ENCODE measurements at regions not wholly inside any gene's neighbourhood (a gene's known extent, or its start where the extent isn't known, plus 50 kb on each side); places are given as distances from the start of the nearest gene placed in this dataset.
A peak's percentile ranks its signal among the peaks of the same experiment; 100 is the strongest.

DNA sequence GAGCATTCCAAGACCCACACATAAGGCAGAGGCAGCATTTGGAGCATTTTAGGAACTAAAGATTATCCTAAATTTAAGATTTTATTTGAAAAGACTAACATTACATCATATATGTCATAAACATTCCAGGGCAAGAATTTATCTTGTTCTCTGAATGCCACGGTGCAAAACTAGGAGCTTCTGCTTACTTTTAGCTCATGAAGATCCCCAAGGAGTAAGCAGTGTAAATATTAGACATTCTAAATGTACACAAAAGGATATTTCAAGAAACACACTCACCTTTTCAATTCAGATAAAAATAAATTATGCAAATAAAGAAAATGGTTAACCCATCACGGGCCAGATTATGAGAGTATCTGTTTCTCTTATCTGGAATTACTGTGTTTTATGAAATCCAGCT, 101.7 kb upstream of the ETAA1 start:
- H3K4me1 ChIP-seq (ENCODE audit: control insufficient read depth in 1 of 2, insufficient read depth in 2 of 2, low read length in 2 of 2), result no peaks in the 10 kb centered on the region
- H3K4me3 ChIP-seq (ENCODE audit: low read depth, low read length), result no peak overlapping the region
- H4K12ac ChIP-seq (ENCODE audit: low read depth, low read length), result no peak overlapping the region
- H3K14ac ChIP-seq (ENCODE audit: low read length), result no peak overlapping the region
- no peak overlapping the region for H3K23ac ChIP-seq (ENCODE audit: low read length)
- H3K79me2 ChIP-seq (ENCODE audit: control insufficient read depth, insufficient read depth, low read length, poor library complexity), result no peaks in the 10 kb centered on the region
- no peak overlapping the region for H3K18ac ChIP-seq (ENCODE audit: low read length)
- H3K9ac ChIP-seq (ENCODE audit: low read length), result no peak overlapping the region
- H3K4me2 ChIP-seq (ENCODE audit: low read length), result no peak overlapping the region
- no CpG with 5 or more reads among the region's 2 CpGs for WGBS (ENCODE audit: extremely low coverage, insufficient coverage, insufficient read length)
- peak in 1 of 2 donors; percentile 37 for DNase-seq
- H3K27me3 ChIP-seq (ENCODE audit: insufficient read depth, low read length), result no peaks in the 10 kb centered on the region
- no peaks in the 10 kb centered on the region for H3K9me3 ChIP-seq (ENCODE audit: insufficient read depth, low read depth, low read length)
- no peak overlapping the region for H2BK12ac ChIP-seq (ENCODE audit: low read length)
- H4K91ac ChIP-seq (ENCODE audit: low read depth, low read length), result no peak overlapping the region
- H3K36me3 ChIP-seq (ENCODE audit: control insufficient read depth in 1 of 2, insufficient read depth in 2 of 2, low read length in 2 of 2), result no peaks in the 10 kb centered on the region
- H2AFZ ChIP-seq (ENCODE audit: insufficient read depth, low read length, poor library complexity), result no peak overlapping the region
- H3K79me1 ChIP-seq (ENCODE audit: low read length), result no peaks in the 10 kb centered on the region
- H2BK120ac ChIP-seq (ENCODE audit: insufficient read depth, low read length, poor library complexity), result no peak overlapping the region
- H2AK5ac ChIP-seq (ENCODE audit: low read length), result no peak overlapping the region
- no peak overlapping the region for H3K4ac ChIP-seq (ENCODE audit: low read depth, low read length)
- no peak overlapping the region for H2BK5ac ChIP-seq (ENCODE audit: low read depth, low read length, poor library complexity)
- no peak overlapping the region for H4K8ac ChIP-seq (ENCODE audit: low read depth, low read length)
- H3K27ac ChIP-seq (ENCODE audit: low read depth, low read length), result no peak overlapping the region

DNA sequence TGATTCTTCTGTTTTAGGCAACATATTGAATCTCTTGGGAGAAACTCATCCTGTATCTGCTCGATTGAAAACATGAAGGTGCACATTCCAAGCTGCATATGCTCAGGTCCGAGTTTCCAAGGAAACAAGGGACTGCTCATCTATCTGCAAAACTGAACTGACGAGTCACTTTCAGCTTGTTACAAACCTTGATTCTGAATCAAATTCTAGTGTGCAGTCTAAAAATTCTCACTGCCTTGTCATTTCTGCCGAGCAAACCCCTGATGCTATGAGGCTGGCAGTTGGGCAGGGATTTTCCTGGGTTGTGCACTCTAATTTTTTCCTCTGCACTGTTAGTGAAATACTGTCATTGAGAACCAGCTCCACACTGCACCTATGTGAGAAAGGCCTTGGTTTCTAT, 101.3 kb upstream of the ETAA1 start:
- Histone ChIP-seq H4K12ac (ENCODE audit: low read depth, low read length) (no peak overlapping the region), H3K18ac (ENCODE audit: low read length) (no peak overlapping the region), H2AFZ (ENCODE audit: insufficient read depth, low read length, poor library complexity) (no peak overlapping the region), H2BK120ac (ENCODE audit: insufficient read depth, low read length, poor library complexity) (no peak overlapping the region), H4K91ac (ENCODE audit: low read depth, low read length) (no peak overlapping the region), H3K9me3 (ENCODE audit: insufficient read depth, low read depth, low read length) (no peaks in the 10 kb centered on the region), H3K4me2 (ENCODE audit: low read length) (no peak overlapping the region), H4K8ac (ENCODE audit: low read depth, low read length) (no peak overlapping the region), H3K36me3 (ENCODE audit: control insufficient read depth in 1 of 2, insufficient read depth in 2 of 2, low read length in 2 of 2) (no peaks in the 10 kb centered on the region), H3K4me3 (ENCODE audit: low read depth, low read length) (no peak overlapping the region), H3K4me1 (ENCODE audit: control insufficient read depth in 1 of 2, insufficient read depth in 2 of 2, low read length in 2 of 2) (no peaks in the 10 kb centered on the region), H2BK5ac (ENCODE audit: low read depth, low read length, poor library complexity) (no peak overlapping the region), H3K79me1 (ENCODE audit: low read length) (no peaks in the 10 kb centered on the region), H3K14ac (ENCODE audit: low read length) (no peak overlapping the region), H3K27ac (ENCODE audit: low read depth, low read length) (no peak overlapping the region), H3K79me2 (ENCODE audit: control insufficient read depth, insufficient read depth, low read length, poor library complexity) (no peaks in the 10 kb centered on the region), H3K9ac (ENCODE audit: low read length) (no peak overlapping the region), H3K23ac (ENCODE audit: low read length) (no peak overlapping the region), H3K4ac (ENCODE audit: low read depth, low read length) (no peak overlapping the region), H2BK12ac (ENCODE audit: low read length) (no peak overlapping the region), H3K27me3 (ENCODE audit: insufficient read depth, low read length) (no peaks in the 10 kb centered on the region), H2AK5ac (ENCODE audit: low read length) (no peak overlapping the region)
- DNase-seq, result peak; percentile 17 to 74
- no CpG with 5 or more reads among the region's 4 CpGs for WGBS (ENCODE audit: extremely low coverage, insufficient coverage, insufficient read length)

DNA sequence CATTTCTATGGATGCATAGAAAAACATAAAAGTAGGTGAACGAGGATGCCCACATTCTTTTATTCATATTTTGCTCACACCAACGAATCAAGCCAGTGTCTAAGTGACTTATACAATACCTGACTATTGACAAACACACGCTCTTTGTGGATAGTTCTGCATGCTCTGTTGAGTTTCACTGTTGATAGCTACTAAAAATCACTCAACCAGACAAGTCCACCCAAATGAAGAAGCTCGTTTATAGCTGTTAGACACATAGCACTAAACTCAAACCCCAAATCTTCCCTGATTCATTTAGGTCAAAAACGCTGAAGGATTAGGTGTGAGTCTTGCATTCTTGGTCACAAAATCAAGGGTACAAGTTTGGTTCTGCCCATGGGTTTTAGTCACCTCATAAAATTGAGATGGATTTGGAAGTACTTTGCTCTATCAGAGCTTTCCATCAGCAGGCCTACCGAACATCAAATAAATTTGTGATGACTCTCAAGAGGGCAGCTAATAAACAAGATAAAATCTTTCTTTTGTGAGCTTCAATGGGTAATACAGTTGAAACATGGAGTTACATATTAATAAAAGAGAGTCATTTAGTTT, 92.7 kb upstream of the ETAA1 start:
- no peak overlapping the region for H2BK12ac ChIP-seq (ENCODE audit: low read length)
- H2BK120ac ChIP-seq (ENCODE audit: insufficient read depth, low read length, poor library complexity), result no peak overlapping the region
- H3K9ac ChIP-seq (ENCODE audit: low read length), result no peak overlapping the region
- H3K79me2 ChIP-seq (ENCODE audit: control insufficient read depth, insufficient read depth, low read length, poor library complexity), result no peaks in the 10 kb centered on the region
- H3K27me3 ChIP-seq (ENCODE audit: insufficient read depth, low read length), result no peaks in the 10 kb centered on the region
- no peaks in the 10 kb centered on the region for H3K36me3 ChIP-seq (ENCODE audit: control insufficient read depth in 1 of 2, insufficient read depth in 2 of 2, low read length in 2 of 2)
- no peak overlapping the region for H2BK5ac ChIP-seq (ENCODE audit: low read depth, low read length, poor library complexity)
- no peak overlapping the region for H2AFZ ChIP-seq (ENCODE audit: insufficient read depth, low read length, poor library complexity)
- no peaks in the 10 kb centered on the region for H3K79me1 ChIP-seq (ENCODE audit: low read length)
- no peak overlapping the region for H4K91ac ChIP-seq (ENCODE audit: low read depth, low read length)
- no peak overlapping the region for H3K14ac ChIP-seq (ENCODE audit: low read length)
- H2AK5ac ChIP-seq (ENCODE audit: low read length), result no peak overlapping the region
- H3K4me3 ChIP-seq (ENCODE audit: low read depth, low read length), result no peak overlapping the region
- no peak for DNase-seq
- H4K12ac ChIP-seq (ENCODE audit: low read depth, low read length), result no peak overlapping the region
- H3K4ac ChIP-seq (ENCODE audit: low read depth, low read length), result no peak overlapping the region
- no peaks in the 10 kb centered on the region for H3K4me1 ChIP-seq (ENCODE audit: control insufficient read depth in 1 of 2, insufficient read depth in 2 of 2, low read length in 2 of 2)
- no peak overlapping the region for H3K27ac ChIP-seq (ENCODE audit: low read depth, low read length)
- WGBS (ENCODE audit: extremely low coverage, insufficient coverage, insufficient read length), result no CpG with 5 or more reads among the region's 6 CpGs
- no peak overlapping the region for H4K8ac ChIP-seq (ENCODE audit: low read depth, low read length)
- no peak overlapping the region for H3K4me2 ChIP-seq (ENCODE audit: low read length)
- no peak overlapping the region for H3K23ac ChIP-seq (ENCODE audit: low read length)
- no peaks in the 10 kb centered on the region for H3K9me3 ChIP-seq (ENCODE audit: insufficient read depth, low read depth, low read length)
- H3K18ac ChIP-seq (ENCODE audit: low read length), result no peak overlapping the region

DNA sequence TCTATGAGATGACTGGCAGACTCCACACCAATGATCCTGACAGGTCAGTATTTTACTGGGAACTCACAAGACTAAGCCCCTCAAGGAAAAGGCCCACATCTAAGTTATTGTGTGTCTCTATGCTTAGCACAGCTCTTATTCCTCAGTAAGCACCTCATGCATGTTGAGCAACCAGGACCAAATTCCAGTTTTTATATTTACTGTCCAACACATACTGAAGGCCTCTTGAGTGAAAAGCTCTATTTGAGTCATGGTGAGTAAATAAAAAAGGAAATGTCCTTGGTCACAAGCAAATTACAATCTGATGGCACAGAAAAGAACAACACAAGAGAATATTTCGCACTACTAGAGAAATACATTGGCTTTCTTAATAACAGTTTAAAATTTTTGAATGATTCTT, 87.9 kb upstream of the ETAA1 start:
- no peak overlapping the region for H4K8ac ChIP-seq (ENCODE audit: low read depth, low read length)
- H2BK5ac ChIP-seq (ENCODE audit: low read depth, low read length, poor library complexity), result no peak overlapping the region
- no peaks in the 10 kb centered on the region for H3K79me2 ChIP-seq (ENCODE audit: control insufficient read depth, insufficient read depth, low read length, poor library complexity)
- no peak overlapping the region for H3K27ac ChIP-seq (ENCODE audit: low read depth, low read length)
- H4K12ac ChIP-seq (ENCODE audit: low read depth, low read length), result no peak overlapping the region
- no peak overlapping the region for H3K4me2 ChIP-seq (ENCODE audit: low read length)
- no peak overlapping the region for H2AK5ac ChIP-seq (ENCODE audit: low read length)
- no CpG with 5 or more reads among the region's 1 CpG for whole genome bisulfite sequencing (ENCODE audit: extremely low coverage, insufficient coverage, insufficient read length)
- H3K14ac ChIP-seq (ENCODE audit: low read length), result no peak overlapping the region
- no peak overlapping the region for H2BK12ac ChIP-seq (ENCODE audit: low read length)
- no peak overlapping the region for H3K4me3 ChIP-seq (ENCODE audit: low read depth, low read length)
- no peak overlapping the region for H2BK120ac ChIP-seq (ENCODE audit: insufficient read depth, low read length, poor library complexity)
- no peak overlapping the region for H2AFZ ChIP-seq (ENCODE audit: insufficient read depth, low read length, poor library complexity)
- H3K23ac ChIP-seq (ENCODE audit: low read length), result no peak overlapping the region
- DNase-seq, result no peak
- no peak overlapping the region for H3K9ac ChIP-seq (ENCODE audit: low read length)
- no peaks in the 10 kb centered on the region for H3K4me1 ChIP-seq (ENCODE audit: control insufficient read depth in 1 of 2, insufficient read depth in 2 of 2, low read length in 2 of 2)
- no peak overlapping the region for H3K4ac ChIP-seq (ENCODE audit: low read depth, low read length)
- H3K18ac ChIP-seq (ENCODE audit: low read length), result no peak overlapping the region
- no peaks in the 10 kb centered on the region for H3K27me3 ChIP-seq (ENCODE audit: insufficient read depth, low read length)
- no peaks in the 10 kb centered on the region for H3K9me3 ChIP-seq (ENCODE audit: insufficient read depth, low read depth, low read length)
- H3K79me1 ChIP-seq (ENCODE audit: low read length), result no peaks in the 10 kb centered on the region
- H3K36me3 ChIP-seq (ENCODE audit: control insufficient read depth in 1 of 2, insufficient read depth in 2 of 2, low read length in 2 of 2), result no peaks in the 10 kb centered on the region
- no peak overlapping the region for H4K91ac ChIP-seq (ENCODE audit: low read depth, low read length)
